ENCODE measurements at regions not wholly inside any gene's neighbourhood (a gene's known extent, or its start where the extent isn't known, plus 50 kb on each side); places are given as distances from the start of the nearest gene placed in this dataset.

DNA sequence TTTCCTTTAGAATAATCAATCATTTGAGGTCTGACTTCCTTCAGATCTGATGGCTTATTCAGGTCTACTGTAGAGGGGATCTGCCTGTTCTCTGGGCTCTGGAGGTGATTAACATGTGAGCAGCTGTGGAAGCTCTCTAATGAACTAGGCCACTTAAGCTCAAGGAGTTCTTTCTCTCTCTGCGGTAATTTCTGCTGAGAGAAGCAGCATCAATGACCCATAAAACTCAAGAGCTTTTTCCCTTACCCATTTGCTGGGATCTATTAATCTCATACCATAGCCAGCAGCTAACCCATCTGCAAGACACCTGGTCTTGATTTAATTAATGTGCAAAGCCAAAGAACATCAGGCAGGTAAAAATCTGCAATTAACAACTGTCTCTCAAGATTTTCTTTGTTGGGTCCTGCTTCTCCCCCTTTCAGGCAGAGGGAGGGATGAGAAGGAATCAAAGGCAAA is 73.2 kb upstream of the DLG1 start:
- no peaks in the 10 kb centered on the region for H3K27me3 ChIP-seq
- no peak overlapping the region for H2AFZ ChIP-seq
- H3K9me2 ChIP-seq (replicated peaks; ENCODE audit: insufficient read depth), result no peaks in the 10 kb centered on the region
- no peaks in the 10 kb centered on the region for H4K20me1 ChIP-seq (ENCODE audit: insufficient read depth, poor library complexity, severe bottlenecking)
- WGBS (ENCODE audit: low lambda C conversion rate, missing lambda C conversion rate), result 7% methylated on average over 1 of the region's 1 CpG
- H3K4me1 ChIP-seq (ENCODE audit: insufficient read depth), result peaks cover 32% of the 10 kb centered on the region
- DNase-seq (ENCODE audit: low spot score), result no peak
- TF ChIP-seq, protein P1, sequence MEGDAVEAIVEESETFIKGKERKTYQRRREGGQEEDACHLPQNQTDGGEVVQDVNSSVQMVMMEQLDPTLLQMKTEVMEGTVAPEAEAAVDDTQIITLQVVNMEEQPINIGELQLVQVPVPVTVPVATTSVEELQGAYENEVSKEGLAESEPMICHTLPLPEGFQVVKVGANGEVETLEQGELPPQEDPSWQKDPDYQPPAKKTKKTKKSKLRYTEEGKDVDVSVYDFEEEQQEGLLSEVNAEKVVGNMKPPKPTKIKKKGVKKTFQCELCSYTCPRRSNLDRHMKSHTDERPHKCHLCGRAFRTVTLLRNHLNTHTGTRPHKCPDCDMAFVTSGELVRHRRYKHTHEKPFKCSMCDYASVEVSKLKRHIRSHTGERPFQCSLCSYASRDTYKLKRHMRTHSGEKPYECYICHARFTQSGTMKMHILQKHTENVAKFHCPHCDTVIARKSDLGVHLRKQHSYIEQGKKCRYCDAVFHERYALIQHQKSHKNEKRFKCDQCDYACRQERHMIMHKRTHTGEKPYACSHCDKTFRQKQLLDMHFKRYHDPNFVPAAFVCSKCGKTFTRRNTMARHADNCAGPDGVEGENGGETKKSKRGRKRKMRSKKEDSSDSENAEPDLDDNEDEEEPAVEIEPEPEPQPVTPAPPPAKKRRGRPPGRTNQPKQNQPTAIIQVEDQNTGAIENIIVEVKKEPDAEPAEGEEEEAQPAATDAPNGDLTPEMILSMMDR (IDR thresholded peaks at IDR 0.05; ENCODE audit: poor library complexity), result no peak
- no peaks in the 10 kb centered on the region for H3K9me3 ChIP-seq (ENCODE audit: low read depth)
- H3K4me3 ChIP-seq, result no peak overlapping the region
- H3K36me3 ChIP-seq (replicated peaks; ENCODE audit: insufficient read depth, low read depth), result no peaks in the 10 kb centered on the region
- H3K4me2 ChIP-seq, result peak overlapping the region; percentile 32
- H3K79me2 ChIP-seq, result no peaks in the 10 kb centered on the region
- H3K27ac ChIP-seq, result peak overlapping the region; percentile 71

DNA sequence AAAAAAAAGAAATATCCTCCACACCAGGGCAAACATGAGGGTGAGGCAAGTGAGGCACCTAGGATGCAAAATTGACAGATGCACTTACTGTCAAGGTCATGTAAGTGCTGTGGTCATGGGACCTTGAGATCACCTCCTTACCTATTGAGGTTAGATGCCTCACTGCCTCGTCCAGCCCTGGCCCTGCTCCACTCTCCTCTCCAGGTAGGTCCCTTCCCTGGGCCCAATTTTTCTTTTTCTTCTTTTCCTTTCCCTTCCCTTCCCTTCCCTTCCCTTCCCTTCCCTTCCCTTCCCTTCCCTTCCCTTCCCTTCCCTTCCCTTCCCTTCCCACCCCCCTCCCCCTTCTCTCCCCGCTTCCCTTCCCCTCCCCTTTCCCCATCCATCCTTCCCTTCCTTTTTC is 71.1 kb upstream of the DLG1 start:
- Histone ChIP-seq H3K79me2 (no peaks in the 10 kb centered on the region), H3K9me2 (replicated peaks; ENCODE audit: insufficient read depth) (no peaks in the 10 kb centered on the region), H2AFZ (no peak overlapping the region), H3K9me3 (ENCODE audit: low read depth) (no peaks in the 10 kb centered on the region), H3K4me1 (ENCODE audit: insufficient read depth) (peaks cover 32% of the 10 kb centered on the region), H3K27me3 (no peaks in the 10 kb centered on the region), H3K4me3 (no peak overlapping the region), H3K27ac (no peak overlapping the region), H3K4me2 (no peak overlapping the region), H4K20me1 (ENCODE audit: insufficient read depth, poor library complexity, severe bottlenecking) (no peaks in the 10 kb centered on the region), H3K36me3 (replicated peaks; ENCODE audit: insufficient read depth, low read depth) (no peaks in the 10 kb centered on the region)
- 100% methylated on average over 1 of the region's 2 CpGs for WGBS (ENCODE audit: low lambda C conversion rate, missing lambda C conversion rate)
- DNase-seq (ENCODE audit: low spot score), result no peak
- TF ChIP-seq EZH2 (IDR thresholded peaks at IDR 0.05; ENCODE audit: borderline replicate concordance), result no peak
- no peak for TF ChIP-seq EZH2phosphoT487 (IDR thresholded peaks at IDR 0.05; ENCODE audit: low read depth, severe bottlenecking, unreplicated experiment)
- TF ChIP-seq, protein P1 (IDR thresholded peaks at IDR 0.05; ENCODE audit: poor library complexity), result no peak

DNA sequence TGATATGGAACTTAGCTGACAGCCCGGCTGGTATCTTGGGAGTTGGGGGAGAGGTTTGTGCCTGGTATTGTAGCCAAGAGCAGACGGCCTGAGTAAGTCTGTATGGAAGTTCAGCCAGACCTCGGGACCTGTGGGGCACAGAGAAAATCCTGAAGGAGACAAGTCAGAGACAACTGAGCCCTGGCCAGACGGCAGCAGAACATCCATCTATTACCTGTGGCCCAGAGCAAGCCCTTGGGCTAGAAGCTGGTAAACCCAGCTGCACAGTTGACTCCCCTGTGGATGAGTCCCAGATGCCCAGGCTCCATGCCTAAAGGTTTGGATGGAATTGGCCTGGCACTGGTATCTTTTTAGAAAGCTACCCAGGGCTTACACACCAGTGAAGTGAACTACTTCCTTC is 70.4 kb upstream of the DLG1 start:
- 70% methylated on average over 4 of the region's 4 CpGs for WGBS (ENCODE audit: low lambda C conversion rate, missing lambda C conversion rate)
- no peaks in the 10 kb centered on the region for H4K20me1 ChIP-seq (ENCODE audit: insufficient read depth, poor library complexity, severe bottlenecking)
- H3K79me2 ChIP-seq, result no peaks in the 10 kb centered on the region
- no peaks in the 10 kb centered on the region for H3K27me3 ChIP-seq
- no peaks in the 10 kb centered on the region for H3K9me3 ChIP-seq (ENCODE audit: low read depth)
- no peak overlapping the region for H2AFZ ChIP-seq
- no peak for DNase-seq (ENCODE audit: low spot score)
- H3K9me2 ChIP-seq (replicated peaks; ENCODE audit: insufficient read depth), result no peaks in the 10 kb centered on the region
- no peak overlapping the region for H3K27ac ChIP-seq
- no peaks in the 10 kb centered on the region for H3K36me3 ChIP-seq (replicated peaks; ENCODE audit: insufficient read depth, low read depth)
- H3K4me2 ChIP-seq, result no peak overlapping the region
- no peak overlapping the region for H3K4me3 ChIP-seq
- TF ChIP-seq EZH2phosphoT487 (IDR thresholded peaks at IDR 0.05; ENCODE audit: low read depth, severe bottlenecking, unreplicated experiment) (no peak), EZH2 (IDR thresholded peaks at IDR 0.05; ENCODE audit: borderline replicate concordance) (no peak)
- TF ChIP-seq, protein P1 (IDR thresholded peaks at IDR 0.05; ENCODE audit: poor library complexity), result no peak
- peaks cover 32% of the 10 kb centered on the region for H3K4me1 ChIP-seq (ENCODE audit: insufficient read depth)

DNA sequence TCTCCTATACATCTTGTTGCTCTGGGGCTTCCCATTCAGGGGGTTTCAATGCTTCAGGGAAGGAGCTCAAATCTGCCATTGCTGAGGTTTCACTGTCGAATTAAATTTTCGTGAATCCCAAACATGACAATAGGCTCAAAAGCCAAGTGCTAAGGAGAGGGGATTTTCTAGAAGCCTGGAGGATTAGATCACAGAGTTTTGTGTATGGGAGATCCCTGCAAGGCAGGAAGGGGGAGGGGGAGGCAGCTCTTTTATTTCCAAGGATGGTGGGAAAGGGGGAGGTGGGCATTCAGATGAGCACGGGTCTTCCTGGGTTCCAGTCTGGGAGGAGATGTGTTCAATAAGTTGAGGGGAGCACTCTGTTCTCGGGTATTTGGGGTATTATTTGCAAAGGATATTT is 69.9 kb upstream of the DLG1 start:
- Histone ChIP-seq H3K36me3 (replicated peaks; ENCODE audit: insufficient read depth, low read depth) (no peaks in the 10 kb centered on the region), H3K79me2 (no peaks in the 10 kb centered on the region), H3K27me3 (no peaks in the 10 kb centered on the region), H3K4me3 (no peak overlapping the region), H4K20me1 (ENCODE audit: insufficient read depth, poor library complexity, severe bottlenecking) (no peaks in the 10 kb centered on the region), H3K4me1 (ENCODE audit: insufficient read depth) (peaks cover 32% of the 10 kb centered on the region), H3K27ac (no peak overlapping the region), H3K9me2 (replicated peaks; ENCODE audit: insufficient read depth) (no peaks in the 10 kb centered on the region), H3K4me2 (no peak overlapping the region), H3K9me3 (ENCODE audit: low read depth) (no peaks in the 10 kb centered on the region), H2AFZ (no peak overlapping the region)
- no peak for DNase-seq (ENCODE audit: low spot score)
- TF ChIP-seq EZH2 (IDR thresholded peaks at IDR 0.05; ENCODE audit: borderline replicate concordance) (no peak), EZH2phosphoT487 (IDR thresholded peaks at IDR 0.05; ENCODE audit: low read depth, severe bottlenecking, unreplicated experiment) (no peak)
- TF ChIP-seq, protein P1 (IDR thresholded peaks at IDR 0.05; ENCODE audit: poor library complexity), result no peak
- 48% methylated on average over 4 of the region's 4 CpGs for WGBS (ENCODE audit: low lambda C conversion rate, missing lambda C conversion rate)

All from hepatocyte (in vitro differentiated cells).